ENCODE measurements at regions not wholly inside any gene's neighbourhood (a gene's known extent, or its start where the extent isn't known, plus 50 kb on each side); places are given as distances from the start of the nearest gene placed in this dataset.

DNA sequence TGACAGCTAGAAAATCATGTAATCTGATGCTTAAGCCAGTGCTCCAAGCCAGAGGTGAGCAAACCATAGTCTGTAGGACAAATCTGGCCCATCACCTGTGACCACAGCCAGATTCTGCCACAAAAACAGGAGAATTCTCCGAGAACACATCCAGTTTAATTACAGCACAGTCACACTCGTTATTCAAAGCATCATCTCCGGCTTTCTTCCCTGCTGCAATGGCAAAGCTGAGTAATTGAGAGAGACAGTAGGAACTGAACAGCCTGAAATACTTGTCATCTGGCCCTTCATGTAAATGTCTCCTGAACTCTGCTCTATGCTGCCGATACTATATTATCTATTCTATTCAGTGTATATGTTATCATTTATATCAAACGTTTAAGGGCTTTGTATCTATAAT is 121.4 kb upstream of the FOXF1 start:
- H3K27ac ChIP-seq: no peak overlapping the region
- TF ChIP-seq, protein P1, sequence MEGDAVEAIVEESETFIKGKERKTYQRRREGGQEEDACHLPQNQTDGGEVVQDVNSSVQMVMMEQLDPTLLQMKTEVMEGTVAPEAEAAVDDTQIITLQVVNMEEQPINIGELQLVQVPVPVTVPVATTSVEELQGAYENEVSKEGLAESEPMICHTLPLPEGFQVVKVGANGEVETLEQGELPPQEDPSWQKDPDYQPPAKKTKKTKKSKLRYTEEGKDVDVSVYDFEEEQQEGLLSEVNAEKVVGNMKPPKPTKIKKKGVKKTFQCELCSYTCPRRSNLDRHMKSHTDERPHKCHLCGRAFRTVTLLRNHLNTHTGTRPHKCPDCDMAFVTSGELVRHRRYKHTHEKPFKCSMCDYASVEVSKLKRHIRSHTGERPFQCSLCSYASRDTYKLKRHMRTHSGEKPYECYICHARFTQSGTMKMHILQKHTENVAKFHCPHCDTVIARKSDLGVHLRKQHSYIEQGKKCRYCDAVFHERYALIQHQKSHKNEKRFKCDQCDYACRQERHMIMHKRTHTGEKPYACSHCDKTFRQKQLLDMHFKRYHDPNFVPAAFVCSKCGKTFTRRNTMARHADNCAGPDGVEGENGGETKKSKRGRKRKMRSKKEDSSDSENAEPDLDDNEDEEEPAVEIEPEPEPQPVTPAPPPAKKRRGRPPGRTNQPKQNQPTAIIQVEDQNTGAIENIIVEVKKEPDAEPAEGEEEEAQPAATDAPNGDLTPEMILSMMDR (conservative IDR thresholded peaks at IDR 0.05): no peak
- TF ChIP-seq ZFX (IDR thresholded peaks at IDR 0.05): no peak

DNA sequence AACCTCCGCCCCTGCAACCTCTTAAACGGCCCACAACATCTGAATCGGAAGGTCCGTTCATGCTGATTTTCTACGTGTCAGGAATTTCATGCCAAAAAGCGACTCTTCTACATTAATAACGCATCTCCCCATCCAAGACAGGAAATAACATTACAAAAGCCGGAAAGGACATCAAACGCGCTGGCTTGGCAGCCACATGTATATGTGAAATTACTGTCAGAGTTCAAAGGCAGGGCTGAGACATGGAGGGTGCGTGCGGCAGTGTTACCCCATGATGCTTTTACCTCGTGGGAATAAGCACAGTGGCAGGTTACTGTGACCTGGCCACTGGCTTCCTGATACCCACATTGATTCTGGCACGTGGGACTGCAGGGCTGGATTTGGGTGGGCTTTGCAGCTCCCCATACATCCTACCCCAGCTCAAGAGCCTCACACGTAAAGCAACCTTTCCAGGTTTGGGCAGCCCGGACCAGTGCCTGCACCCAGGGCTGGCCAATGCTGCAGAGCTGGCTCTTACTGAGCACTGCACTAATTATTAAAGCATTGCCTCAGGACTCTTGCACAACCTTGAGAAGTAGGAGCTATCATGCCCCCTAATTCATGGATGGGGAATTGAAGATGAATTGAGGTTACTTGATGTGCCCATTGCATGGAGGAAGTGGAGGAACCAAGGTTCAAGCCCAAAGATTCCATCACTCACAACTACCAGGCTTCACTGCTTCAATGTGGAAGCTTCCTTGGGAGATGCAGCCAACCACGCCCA is 120.6 kb upstream of the FOXF1 start:
- H3K27ac ChIP-seq: no peak overlapping the region

DNA sequence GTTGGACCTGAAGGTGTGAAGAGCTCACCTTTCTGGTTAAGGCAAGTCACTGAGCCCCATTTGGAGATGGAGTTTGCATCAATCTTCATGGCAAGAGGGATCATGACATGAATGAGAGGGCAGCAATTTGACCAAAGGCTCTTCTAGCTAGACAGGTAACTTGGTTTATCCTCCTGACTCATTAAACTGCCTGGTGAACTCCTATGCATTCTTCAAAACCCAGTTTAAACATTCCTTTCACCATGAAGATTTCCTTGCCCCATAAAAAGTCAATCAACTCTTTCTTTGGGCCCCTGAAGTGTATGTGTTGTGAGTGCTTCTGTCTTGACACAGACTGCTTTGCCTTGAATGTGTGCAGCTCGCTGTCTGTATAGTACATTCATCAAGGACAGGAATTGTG is 120.0 kb upstream of the FOXF1 start:
- no peak overlapping the region for H3K27ac ChIP-seq

More for the DNA sequence above, 120.6 kb upstream of the FOXF1 start:
- no peak for TF ChIP-seq ZFX (IDR thresholded peaks at IDR 0.05)
- TF ChIP-seq, protein P1 (conservative IDR thresholded peaks at IDR 0.05): no peak

DNA sequence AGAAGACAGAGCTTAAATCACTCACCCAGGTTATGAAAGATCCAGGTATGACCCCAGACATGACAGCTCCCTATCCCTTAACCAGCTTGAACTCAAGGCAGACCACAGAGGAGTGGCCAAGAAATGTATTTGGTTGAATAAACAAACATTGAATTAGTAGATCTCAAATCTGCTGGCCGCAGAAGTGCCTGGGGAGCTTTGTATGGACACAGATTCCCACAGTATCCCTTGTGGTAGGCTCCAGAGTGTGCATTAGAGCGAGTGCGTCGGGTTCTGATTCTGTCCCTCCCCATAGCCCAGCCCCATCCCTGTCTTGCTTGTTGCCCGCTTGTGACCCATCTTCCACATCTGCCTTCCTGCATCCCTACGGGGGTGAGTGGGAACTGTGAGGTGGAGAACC is 118.8 kb upstream of the FOXF1 start:
- TF ChIP-seq ZFX (IDR thresholded peaks at IDR 0.05): no peak
- TF ChIP-seq, protein P1 (conservative IDR thresholded peaks at IDR 0.05): no peak
- no peak overlapping the region for H3K27ac ChIP-seq

More for the DNA sequence above, 120.0 kb upstream of the FOXF1 start:
- no peak for TF ChIP-seq ZFX (IDR thresholded peaks at IDR 0.05)
- TF ChIP-seq, protein P1 (conservative IDR thresholded peaks at IDR 0.05): no peak

DNA sequence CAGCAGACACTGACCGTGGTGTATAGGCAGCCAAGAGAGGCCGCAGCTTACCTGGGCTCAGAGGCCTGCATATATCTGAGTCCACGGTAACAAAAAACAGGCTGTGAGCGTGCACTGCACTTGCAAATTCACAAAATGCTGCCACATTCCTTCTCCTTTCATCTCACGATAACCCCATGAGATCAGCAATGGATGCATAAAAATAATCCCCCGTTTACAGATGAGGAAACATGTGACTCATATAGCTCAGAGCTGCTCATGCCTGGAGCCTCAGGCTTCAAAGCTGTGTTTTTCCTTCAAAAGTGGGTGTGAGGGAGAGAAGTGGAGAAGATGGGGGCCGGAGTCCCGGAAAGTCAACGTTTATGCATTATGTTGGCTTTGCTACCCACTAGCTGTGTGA is 118.3 kb upstream of the FOXF1 start:
- no peak overlapping the region for H3K27ac ChIP-seq
- TF ChIP-seq ZFX (IDR thresholded peaks at IDR 0.05): no peak
- TF ChIP-seq, protein P1 (conservative IDR thresholded peaks at IDR 0.05): no peak

DNA sequence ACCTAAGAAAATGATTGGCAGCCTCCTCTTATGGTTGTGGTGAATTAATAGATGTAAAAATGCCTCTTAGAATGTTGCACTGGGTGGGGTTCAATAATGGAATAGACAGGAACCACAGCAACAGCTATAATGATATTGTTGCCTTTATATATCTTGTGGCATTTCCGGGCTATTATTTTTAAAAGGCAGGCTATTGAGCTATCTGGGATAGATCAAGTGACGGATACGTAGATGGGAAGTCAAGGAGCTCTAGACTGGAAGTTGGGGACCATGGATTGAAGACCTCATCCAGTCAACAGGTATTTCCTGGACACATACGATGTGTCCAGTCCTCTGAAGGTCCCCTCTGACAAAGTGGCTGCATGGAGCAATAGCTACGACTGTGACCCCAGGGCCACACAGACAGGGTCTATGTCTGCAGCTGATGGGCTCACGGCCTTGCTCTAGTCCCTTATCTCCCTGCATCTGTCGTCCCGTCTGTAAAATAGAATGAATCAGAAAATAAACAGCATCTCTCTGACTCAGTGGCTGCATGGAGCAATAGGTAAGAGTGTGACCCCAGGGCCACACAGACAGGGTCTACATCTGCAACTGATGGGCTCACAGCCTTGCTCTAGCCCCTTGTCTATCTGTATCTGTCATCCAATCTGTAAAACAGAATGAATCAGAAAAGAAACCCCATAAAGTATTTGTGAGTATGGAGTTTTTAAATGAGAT is 117.7 kb upstream of the FOXF1 start:
- no peak overlapping the region for H3K27ac ChIP-seq
- TF ChIP-seq ZFX (IDR thresholded peaks at IDR 0.05): no peak
- TF ChIP-seq, protein P1 (conservative IDR thresholded peaks at IDR 0.05): no peak

DNA sequence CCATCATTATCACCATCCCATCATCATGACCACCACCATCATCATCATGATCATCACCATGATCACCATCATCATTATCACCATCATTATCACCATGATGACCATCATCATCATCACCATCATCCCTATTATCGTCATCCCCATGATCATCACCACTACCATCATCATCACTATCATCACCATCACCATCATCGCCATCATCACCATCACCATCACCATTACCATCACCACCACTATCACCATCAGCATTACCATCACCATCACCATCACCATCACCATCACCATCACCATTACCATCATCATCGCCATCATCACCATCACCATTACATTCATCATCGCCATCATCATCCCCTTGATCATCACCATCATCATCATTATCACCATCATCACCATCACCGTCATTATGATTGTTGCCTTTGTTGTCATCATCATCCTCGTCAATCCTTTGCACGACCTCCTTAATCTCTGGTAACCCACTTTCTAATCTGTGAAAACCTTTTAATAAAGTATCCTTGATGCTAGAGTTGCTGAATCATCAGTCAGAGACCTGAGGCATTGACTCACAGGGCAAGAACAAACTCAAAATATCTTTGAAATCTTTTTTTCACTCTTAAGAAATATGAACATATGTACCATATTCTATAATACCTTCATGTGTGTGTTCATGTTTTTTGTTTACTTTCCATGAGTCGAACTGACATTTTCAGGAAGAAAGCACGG is 116.3 kb upstream of the FOXF1 start:
- no peak overlapping the region for H3K27ac ChIP-seq
- TF ChIP-seq, protein P1 (conservative IDR thresholded peaks at IDR 0.05): no peak
- TF ChIP-seq ZFX (IDR thresholded peaks at IDR 0.05): no peak

Measured in C4-2B (cell line).